Lower leg skin (tissue), 3 donors: ENCODE measurements at regions not wholly inside any gene's neighbourhood (a gene's known extent, or its start where the extent isn't known, plus 50 kb on each side); places are given as distances from the start of the nearest gene placed in this dataset.
"Not testable (repeated sequence)": the region's sequence is repeated elsewhere in the genome, so short reads cannot be mapped to it uniquely, and the experiment has no call there.

Experiments used
- CTCF ChIP-seq, 3 donors: fragments of 450-650 bp; IDR thresholded peaks; one replicate each; pipeline ENCODE4 v1.5.1; 2016; ENCODE audit warnings: antibody characterized with exemption in 3 of 3, mild to moderate bottlenecking in 3 of 3, moderate library complexity in 2 of 3
- POLR2A ChIP-seq, 2 donors: fragments of 450-650 bp; IDR thresholded peaks; one replicate each; pipeline ENCODE4 v1.6.1; 2016 to 2017; ENCODE audit warnings: antibody characterized with exemption in 2 of 2, mild to moderate bottlenecking in 1 of 2, moderate library complexity in 1 of 2

GRCh38 chrX:81987217-81987616, 785.3 kb downstream of the SH3BGRL start:
- not testable (repeated sequence) for TF ChIP-seq POLR2A, CTCF (IDR thresholded peaks at IDR 0.05)
